Stimulated activated CD4-positive, alpha-beta T cell treated with anti-CD3 and anti-CD28 coated beads, Interleukin-1b, Interleukin-23, amount 100 ng/mL, for 24 hours (primary cell): ENCODE measurements at regions not wholly inside any gene's neighbourhood (a gene's known extent, or its start where the extent isn't known, plus 50 kb on each side); places are given as distances from the start of the nearest gene placed in this dataset.

Source experiments
- DNase-seq, 4 experiments: peaks; one replicate each; pipeline ENCODE4 v3.0.0-alpha.2; 2020; ENCODE audit warnings: low read depth in 4 of 4, low spot score in 1 of 4

DNA sequence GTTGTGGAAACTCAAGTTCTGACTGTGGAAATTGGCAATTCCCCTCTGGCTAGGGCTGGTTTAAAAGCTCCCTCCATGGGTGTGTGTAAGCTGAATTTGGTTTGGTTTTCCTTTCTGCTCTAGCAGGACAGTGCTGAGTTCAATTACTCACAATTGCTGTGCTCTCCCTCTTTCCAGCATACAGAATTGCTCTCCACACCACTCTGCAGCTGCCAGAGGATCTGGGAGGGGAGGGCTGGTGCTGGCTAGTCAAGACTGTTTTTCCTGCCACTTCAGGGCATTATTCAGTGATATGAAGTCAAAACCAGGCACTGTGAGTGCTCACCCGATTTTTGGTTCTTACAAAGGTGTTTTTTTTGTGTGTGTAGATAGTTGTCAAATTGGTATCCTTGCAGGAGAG is 336.9 kb upstream of the SLC24A2 start:
- DNase-seq, result no peak

- DNase-seq, result no peak
Measured at GRCh38 chr9:20119566-20119965, 330.7 kb upstream of the SLC24A2 start.

- DNase-seq, result no peak
Measured at GRCh38 chr9:20117986-20118385, 329.1 kb upstream of the SLC24A2 start.

DNA sequence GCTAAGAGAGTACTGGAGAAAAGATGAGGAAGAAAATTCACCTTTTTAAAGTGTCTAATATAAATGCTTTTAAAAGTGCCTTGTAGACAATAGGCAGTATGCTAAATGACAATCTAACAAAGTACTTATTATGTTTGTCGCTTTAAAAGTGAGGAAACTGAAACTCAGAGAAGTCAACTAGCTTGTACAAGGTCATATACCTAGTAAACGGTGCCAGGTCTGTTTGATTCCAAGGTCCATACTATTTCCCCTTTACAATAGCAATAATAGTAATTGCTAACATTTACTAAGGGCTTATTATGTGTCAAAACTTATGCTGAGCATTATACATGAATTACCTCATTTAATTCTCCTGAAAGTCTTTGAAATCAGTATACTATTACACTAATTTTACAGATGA is 328.6 kb upstream of the SLC24A2 start:
- DNase-seq, result no peak

- DNase-seq, result no peak
Measured at GRCh38 chr9:20114974-20115373, 326.1 kb upstream of the SLC24A2 start.

DNA sequence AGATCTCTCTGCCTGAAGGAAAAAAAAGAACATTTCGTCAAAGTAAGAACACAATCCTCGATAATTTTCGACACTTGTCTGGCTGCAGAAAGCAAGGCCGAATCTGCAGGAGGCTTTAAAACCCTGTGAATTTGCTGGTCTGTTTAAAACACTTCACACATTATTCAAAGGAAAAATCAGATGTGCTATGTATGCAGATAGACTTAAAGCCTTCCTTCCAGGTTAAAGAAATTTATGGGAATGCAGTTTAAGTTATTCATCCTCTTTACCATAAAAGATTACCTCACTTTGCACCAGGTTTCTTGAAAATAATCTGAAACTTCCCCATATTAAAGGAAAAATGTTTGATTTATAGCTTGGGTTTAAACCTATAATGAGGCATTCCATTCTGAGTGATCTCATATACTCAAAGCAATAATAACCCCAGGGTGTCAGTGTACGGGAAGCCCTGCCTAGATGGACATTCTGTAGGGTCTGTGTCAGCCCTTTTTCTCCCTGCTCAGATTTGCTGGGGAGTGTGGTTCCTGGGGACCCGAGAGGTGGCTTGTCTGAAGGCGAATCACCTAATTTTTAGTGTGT is 323.5 kb upstream of the SLC24A2 start:
- DNase-seq, result no peak

DNA sequence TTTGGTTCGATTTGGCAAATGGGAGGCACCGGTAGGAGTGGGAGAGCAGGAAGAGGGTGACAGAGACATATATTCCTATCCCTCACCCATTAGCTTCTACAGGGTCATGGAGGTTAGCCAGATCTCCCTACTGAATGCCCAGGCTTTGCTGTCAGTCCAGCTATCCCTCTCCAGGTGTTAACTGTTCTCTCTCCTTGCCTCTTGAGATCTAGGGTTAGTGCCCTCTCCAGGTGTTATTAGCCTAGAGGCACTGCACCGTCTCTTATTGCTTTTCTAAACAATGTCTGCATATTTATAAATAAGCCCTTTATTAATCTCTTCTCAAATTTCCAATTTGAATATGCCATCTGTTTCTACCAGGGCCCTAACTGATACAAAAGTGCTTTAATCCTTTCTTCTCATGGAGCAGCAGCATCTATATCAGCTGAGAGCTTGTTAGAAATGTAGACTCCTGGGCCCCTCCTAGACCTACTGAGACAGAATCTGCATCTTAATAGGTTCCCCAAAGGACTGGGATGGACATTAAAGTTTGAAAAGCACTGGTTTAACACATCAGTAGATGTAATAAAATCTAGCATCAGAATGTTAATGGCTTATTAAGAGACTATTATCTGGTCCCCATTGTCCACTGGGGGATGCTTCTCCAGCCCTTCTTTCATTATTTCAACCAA is 322.5 kb upstream of the SLC24A2 start:
- DNase-seq, result no peak

GRCh38 chr9:20095430-20096092 is 306.7 kb upstream of the SLC24A2 start:
- DNase-seq, result no peak

DNA sequence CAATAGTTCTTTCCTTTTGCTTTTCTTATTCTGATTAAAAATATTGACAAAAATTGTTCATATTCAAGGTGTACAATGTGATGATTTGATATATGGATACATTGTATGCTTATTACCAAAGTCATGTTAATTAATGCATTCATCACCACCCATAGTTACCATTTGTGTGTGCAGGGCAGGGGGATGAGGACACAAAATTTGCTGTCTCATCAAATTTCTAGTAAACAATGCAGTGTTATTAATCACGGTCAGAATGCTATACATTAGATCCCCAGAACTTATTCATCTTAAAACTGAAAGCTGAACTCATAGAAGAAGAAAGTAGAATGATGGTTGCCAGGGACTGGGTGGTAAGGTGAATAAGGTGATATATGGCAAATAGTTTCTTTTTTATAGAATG is 303.7 kb upstream of the SLC24A2 start:
- DNase-seq, result no peak

- DNase-seq, result no peak
Measured at GRCh38 chr9:20087481-20087880, 298.6 kb upstream of the SLC24A2 start.

DNA sequence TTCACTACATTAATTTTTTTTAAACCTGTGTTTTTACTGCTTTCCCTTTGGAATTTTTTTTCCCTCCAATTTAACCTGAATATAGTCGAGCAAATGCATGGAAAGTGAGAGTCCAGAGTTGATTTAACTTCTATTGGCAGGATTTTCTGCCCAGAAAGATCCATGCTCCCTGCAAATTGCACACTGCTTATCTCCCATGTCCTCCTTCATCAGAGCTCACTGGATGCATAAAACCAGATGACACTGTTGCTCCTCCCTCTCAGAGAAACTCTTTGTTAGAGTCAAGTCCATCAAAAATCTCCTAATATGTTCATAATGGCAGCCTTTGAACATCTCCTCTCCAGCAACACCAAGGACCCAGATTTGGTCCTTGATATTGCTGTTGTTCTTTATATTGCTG is 297.0 kb upstream of the SLC24A2 start:
- no peak for DNase-seq

GRCh38 chr9:20084125-20084524 is 295.3 kb upstream of the SLC24A2 start:
- DNase-seq, result no peak

- DNase-seq, result no peak
Measured at GRCh38 chr9:20083390-20083789, 294.6 kb upstream of the SLC24A2 start.

- no peak for DNase-seq
Measured at GRCh38 chr9:20082831-20083230, 294.0 kb upstream of the SLC24A2 start.

DNA sequence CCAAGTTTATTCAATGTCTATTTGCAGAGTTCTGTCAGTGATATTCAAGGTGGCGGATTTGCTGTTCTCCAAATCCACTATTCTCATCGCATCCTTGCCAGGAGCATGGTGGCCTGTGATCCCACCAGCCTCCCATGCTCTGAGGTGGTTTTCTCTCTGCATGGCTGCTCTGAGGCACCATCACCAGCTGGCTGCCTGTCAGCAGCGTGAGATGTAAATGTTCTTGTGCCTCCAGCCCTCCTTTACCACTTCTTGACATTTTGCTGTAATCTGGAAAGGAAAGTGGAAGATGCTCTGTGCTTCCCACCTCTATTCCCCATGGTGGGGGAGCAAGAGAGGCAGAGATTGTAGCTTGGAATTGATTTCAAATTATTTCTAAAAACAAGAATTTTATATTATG is 293.6 kb upstream of the SLC24A2 start:
- DNase-seq, result no peak

DNA sequence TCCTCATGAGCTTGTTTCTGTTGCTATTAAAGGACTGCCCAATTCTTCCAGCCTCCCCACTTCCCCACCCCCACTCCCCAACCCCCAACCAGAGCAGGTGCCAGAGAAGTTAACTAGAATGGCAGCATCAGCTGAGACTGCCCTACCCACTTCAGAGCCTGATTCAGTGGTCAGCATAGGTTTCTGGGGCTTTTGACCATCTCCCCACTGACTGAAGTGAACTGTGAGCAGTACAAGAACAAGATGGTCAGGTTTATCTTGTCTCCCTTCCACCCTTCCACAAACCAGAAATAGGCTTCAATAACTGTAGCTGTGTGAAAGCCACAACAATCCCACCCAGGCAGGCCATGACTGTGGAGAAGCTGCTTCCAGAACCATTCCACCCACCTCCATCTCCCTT is 289.4 kb upstream of the SLC24A2 start:
- no peak for DNase-seq

DNA sequence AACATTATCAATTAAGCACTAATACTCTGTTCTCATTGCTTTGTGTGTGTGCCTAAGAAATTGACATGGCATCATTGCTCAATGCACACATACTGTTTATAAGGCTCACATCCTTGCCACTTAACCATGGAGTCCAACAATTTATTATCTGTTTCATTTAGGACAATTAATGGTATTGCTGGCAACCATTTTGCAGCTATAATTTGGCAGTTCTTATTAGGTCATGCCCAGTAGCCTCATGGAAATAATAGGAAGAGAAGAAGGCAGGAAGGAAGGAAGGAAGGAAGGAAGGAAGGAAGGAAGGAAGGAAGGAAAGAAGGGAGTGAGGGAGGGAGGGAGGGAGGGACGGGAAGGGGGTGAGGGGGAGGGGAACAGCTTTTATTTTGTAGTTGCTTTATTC is 285.5 kb upstream of the SLC24A2 start:
- DNase-seq, result no peak

DNA sequence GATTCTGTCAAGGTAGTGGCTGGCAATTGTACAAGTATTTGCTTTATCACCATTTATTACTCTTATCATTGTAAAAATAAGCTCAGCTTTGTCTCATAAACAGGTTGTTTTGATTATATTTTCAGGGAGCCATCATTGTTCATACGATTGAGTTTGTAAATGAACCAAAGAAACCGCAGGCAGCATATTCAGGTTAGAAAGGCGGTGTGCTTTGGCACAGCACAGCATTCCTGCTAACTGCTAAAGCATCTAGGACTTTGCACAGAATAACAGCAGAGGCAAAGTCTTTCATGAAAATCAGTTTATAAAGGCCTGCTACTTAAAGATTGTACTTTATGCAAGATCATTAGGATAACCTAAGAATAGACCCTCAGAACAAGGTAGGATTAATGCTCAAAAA is 281.5 kb upstream of the SLC24A2 start:
- no peak for DNase-seq

GRCh38 chr9:20065796-20066700 is 277.2 kb upstream of the SLC24A2 start:
- no peak for DNase-seq

GRCh38 chr9:20065046-20065445 is 276.2 kb upstream of the SLC24A2 start:
- no peak for DNase-seq

DNA sequence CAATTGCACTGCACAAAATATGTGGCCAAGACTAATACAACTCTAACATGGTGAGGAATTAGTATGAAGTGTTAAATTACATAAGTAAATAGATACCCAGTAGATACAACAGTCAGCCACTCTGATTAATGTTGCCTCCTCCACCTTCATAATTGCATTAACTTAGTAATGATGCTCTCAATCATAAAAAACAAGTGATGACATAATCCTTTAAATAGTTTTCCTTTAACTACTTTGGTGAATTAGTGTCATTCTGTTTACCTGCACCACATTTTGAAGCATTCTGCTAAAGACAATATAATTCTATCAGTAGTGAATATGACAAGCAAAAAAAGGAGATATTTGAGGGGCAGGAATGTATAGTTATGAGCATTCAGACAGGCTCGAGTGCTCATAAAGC is 265.9 kb upstream of the SLC24A2 start:
- DNase-seq, result no peak

GRCh38 chr9:20048985-20049384 is 260.1 kb upstream of the SLC24A2 start:
- no peak for DNase-seq
